ENCODE measurements at regions not wholly inside any gene's neighbourhood (a gene's known extent, or its start where the extent isn't known, plus 50 kb on each side); places are given as distances from the start of the nearest gene placed in this dataset.

GRCh38 chr22:49296561-49296960, 531.1 kb downstream of the BRD1 start:
- DNase-seq, result no peak

- DNase-seq, result no peak
Measured at GRCh38 chr22:49295851-49296560, 531.7 kb downstream of the BRD1 start.

DNA sequence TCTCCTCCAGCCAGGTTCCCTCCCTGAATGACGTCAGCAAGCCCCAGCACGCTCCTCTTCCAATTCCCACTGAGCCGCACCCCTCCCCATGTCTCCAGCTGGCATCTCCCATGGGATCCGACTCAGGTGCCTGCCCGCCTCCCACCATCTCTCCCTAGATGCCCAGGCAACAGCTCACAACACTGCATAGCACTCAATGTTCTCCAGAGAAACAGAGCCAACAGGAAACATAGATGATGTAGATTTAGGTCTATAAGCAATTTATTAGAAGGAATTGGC, 532.3 kb downstream of the BRD1 start:
- no peak for DNase-seq

- DNase-seq, result no peak
Measured at GRCh38 chr22:49294656-49295464, 532.8 kb downstream of the BRD1 start.

DNA sequence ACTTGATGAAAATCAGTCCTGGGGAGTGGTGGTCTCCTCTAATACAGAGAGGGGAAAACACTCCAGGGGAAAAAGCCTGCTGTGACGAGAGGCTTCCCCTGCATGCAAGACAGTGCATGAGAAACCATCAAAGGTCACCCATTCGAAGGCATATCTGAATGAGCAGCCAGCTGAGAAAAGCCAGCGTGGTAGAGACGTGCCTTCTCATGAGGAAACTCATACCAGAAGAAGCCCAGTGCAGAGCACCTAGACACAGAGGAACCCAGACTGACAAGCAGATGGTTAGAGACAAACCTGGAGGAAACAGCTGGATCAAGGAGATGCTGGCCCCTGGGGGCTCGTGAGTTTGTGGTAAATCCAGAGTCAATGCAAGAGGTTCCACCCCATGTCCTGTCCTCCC, 534.8 kb downstream of the BRD1 start:
- no peak for DNase-seq

DNA sequence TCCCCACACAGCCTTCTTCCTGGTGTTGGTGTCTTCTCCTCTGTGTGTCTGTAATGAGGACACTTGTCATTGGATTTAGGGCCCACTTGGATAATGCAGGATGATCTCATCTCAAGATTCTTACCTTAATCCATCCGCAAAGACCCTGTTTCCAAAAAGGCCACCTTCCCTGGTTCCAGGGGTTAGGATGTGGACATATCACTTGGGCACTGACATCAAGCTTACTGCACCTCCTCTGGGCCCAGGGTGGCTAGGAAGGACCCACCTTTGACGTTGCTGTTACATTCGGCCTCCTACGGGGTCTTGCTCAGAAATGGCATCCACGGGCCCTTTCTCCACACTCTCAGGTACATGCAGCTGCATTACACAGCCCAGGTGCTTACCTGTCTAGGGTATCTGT, 535.9 kb downstream of the BRD1 start:
- DNase-seq, result no peak

DNA sequence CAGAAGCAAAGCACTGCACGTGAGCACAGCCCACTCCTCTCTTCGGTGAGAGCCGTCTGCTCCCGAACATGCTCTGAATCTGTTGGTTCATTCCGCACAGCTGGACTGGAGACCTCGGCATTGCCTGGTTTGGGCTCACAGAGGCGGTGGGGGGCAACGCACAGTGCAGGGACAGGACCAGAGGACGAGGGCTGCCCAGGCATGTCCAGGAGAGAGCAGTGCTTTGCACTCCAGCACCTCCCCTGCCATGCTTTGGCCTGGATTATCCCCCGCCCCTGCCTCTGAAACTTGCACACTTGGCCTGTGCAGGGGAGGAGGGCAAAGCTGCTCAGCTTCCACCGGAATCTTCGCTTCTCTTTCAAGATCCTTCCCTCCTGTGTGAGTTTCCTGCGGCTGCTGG, 536.5 kb downstream of the BRD1 start:
- no peak for DNase-seq

DNA sequence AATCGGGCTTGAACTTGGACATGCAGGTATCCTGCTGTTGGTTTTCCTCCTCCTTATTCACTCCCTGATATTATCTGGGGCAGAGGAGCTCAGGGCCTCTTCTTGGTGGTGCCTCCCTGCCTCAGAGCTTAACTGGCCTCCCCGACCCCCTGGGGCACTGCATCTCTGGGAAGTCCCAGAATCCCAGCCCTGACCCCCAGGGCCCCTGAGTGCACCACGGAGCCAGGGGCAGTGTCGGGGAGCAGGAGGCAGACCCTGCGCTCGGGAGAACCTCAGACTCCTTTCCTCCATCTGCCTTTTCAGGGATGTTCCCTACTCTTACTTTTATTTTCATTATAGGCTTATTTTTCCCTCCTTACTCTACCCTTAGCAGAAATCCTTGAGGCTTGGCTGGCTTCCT, 537.0 kb downstream of the BRD1 start:
- DNase-seq, result no peak

- DNase-seq, result no peak
Measured at GRCh38 chr22:49289822-49290679, 537.6 kb downstream of the BRD1 start.

DNA sequence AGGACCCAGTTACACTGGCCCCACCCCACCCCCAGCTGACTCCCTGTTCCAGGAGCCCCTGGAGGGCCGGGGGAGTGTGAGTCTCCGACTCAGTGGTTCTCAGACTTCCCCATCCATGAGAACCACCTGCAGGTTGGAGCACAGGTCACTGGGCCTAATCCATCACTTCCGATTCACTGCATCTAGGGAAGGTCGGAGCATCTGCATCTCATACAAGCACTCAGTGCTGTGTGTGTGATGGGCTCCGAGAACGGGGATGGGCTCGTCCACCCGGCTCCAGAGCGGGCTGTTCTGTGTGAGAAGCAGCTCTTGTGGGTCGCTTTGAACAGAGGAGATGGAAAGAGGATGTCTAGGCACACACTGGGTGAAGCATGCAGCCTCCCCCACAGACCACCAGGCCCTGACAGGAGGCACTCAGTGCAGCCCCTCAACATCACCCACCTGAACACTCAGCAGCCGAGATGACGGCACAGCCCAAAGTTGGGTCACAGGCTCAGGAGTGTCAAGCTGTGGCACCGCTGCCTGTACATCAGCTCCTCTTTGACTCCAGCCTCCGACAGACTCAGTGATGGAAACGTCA, 541.4 kb downstream of the BRD1 start:
- DNase-seq, result no peak

DNA sequence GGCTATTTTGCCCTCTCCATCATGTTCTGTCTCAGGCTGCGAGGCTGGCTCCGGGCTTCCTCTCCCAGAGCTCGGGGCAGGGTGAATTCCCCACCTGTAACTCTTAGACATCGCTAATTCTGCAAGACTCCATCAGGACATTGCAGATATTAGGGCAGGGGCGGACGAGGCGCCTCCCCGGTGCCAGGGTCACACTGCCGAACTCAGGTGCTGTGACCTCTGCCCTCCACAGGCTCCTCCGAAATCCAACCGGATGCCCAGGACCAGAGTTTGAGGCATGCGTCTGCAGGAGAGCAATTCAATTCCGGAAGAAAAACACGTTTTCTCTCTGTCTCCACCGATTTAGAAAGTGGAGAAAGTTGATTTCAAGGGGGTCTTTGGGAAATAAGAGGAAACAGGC, 542.7 kb downstream of the BRD1 start:
- no peak for DNase-seq

GRCh38 chr22:49284056-49284784, 543.5 kb downstream of the BRD1 start:
- no peak for DNase-seq

DNA sequence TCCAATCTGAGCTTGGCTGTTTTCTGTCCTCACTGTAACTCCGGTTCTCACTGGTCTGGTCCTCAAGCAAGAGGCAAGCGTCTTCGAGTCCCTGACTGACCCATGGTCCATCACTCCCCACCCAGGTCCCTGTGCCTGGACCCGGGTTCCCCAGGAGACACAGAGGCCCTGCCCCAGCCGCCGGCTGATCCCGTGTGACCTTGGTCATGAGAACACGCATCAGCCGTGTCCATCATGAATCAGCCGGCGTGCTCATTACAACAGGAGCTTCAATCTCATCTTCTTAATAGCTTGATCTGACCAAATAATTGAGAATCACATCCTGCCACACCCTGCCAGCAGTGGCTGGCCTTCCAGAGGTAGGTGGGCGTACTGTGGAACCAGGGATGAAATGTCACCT, 545.1 kb downstream of the BRD1 start:
- no peak for DNase-seq

DNA sequence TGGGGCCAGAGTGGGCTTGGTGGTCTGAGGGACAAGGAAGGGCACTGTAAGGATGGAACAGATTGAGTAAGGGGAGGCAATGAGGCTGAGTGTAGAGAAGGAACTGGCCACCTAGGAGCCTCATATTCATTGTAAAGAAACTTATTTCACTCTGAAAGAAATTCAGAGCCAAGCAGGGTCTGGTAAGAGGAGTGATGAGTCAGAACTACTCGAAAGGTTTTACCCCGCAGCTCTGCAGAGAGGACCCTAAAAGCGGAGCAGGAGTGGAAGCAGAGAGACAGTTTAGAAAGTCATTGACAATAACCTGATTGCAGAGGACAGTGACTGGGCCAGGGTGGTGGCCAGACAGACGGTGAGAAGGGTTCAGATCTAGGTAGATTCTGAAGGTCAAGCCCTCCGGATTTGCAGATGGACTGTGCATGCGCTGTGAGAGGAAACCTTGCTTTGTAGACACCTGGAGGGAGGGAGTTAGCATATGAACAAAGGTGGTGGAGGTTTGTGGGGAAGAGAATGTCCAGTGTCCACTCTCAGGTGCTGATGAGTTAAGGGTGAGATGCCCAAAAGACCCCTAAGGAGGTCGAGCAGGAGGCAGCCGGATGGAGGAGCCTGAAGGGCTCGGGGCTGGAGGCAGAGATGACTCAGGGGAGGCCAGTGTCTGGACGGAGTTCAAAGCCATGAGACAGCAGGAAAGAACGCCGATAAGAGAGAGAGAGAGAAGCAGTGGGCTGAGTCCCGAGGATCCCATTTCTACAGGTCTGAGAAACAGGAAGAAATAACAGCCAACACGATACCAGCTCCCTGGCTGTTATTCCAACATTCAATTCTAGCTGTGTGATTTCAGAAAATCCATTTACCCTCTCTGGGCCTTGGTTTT, 546.0 kb downstream of the BRD1 start:
- DNase-seq, result no peak

GRCh38 chr22:49278340-49278739, 549.3 kb downstream of the BRD1 start:
- no peak for DNase-seq

GRCh38 chr22:49276567-49276966, 551.1 kb downstream of the BRD1 start:
- no peak for DNase-seq

DNA sequence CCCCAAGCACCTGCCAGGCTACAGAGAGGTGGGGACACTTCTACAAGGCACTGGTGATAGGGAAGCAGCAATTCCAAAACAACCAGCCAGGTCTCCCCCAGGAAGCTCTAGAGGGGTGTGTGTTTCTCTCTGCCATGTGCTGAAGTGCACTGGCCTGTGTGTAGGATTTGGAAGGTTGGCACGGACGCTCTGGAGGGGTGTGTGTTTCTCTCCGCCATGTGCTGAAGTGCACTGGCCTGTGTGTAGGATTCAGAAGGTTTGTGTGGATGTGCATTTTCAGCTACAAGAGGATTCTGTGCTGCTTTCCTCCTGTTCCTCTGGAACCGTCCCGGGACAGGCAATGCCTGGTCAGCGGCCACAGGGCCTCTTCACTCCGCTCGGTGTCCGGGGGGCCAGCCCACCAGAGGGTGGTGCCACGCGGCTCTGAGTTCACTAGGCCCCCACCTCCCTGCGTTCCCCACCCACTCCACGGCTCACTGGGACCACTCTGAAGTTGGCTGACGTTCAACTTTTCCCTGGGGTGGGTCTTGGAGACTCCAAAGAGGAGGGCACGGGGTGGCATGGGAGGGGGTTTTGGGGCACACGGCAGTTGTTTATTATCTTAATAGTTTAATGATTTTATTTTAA, 552.8 kb downstream of the BRD1 start:
- DNase-seq, result no peak

GRCh38 chr22:49272546-49273125, 555.0 kb downstream of the BRD1 start:
- DNase-seq, result no peak

- DNase-seq, result no peak
Measured at GRCh38 chr22:49271831-49272230, 555.8 kb downstream of the BRD1 start.

DNA sequence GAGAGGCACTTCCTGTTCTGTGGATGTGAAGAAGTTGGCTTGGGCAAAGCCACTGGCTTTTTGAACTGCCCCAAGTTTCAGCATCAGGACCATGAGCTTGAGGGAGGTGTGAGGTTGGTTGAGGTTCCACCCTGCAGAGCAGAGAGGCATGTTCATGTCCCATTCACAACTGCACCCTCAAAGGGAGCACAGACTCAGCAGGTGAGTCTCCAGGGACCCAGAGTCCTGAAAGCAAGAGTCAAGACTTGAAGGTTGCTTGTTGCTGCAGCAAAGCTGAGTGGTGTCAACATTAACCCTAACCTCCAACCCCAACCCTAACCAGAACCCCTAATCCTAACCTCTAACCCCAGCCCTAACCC, 556.3 kb downstream of the BRD1 start:
- no peak for DNase-seq
